ENCODE measurements at regions not wholly inside any gene's neighbourhood (a gene's known extent, or its start where the extent isn't known, plus 50 kb on each side); places are given as distances from the start of the nearest gene placed in this dataset.

GRCh38 chrX:121886557-121886956, 839.1 kb downstream of the GLUD2 start:
- TF ChIP-seq, protein P1, sequence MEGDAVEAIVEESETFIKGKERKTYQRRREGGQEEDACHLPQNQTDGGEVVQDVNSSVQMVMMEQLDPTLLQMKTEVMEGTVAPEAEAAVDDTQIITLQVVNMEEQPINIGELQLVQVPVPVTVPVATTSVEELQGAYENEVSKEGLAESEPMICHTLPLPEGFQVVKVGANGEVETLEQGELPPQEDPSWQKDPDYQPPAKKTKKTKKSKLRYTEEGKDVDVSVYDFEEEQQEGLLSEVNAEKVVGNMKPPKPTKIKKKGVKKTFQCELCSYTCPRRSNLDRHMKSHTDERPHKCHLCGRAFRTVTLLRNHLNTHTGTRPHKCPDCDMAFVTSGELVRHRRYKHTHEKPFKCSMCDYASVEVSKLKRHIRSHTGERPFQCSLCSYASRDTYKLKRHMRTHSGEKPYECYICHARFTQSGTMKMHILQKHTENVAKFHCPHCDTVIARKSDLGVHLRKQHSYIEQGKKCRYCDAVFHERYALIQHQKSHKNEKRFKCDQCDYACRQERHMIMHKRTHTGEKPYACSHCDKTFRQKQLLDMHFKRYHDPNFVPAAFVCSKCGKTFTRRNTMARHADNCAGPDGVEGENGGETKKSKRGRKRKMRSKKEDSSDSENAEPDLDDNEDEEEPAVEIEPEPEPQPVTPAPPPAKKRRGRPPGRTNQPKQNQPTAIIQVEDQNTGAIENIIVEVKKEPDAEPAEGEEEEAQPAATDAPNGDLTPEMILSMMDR (IDR thresholded peaks at IDR 0.05; ENCODE audit: low read length, missing control alignments), result no peak
- H3K4me3 ChIP-seq (replicated peaks; ENCODE audit: low read depth, low read length), result no peak overlapping the region
- no peak for DNase-seq (ENCODE audit: low read depth)

DNA sequence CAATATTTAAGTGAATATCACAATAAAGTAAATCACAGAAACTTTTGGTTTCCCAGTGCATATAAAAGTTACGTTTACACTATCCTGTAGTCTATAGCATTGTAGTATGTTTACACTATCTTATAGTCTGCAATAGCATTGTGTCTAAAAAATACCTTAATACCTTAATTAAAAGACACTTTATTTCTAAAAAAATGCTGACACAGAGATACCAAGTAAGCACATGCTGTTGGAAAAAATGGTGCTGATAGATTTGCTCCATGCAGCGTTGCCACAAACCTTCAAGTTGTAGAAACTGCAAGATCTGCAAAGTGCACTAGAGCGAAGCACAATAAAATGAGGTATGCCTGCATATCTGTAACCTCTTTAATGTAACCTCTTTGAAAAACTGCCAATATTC, 847.3 kb downstream of the GLUD2 start:
- H3K4me3 ChIP-seq (replicated peaks; ENCODE audit: low read depth, low read length), result no peak overlapping the region
- no peak for DNase-seq (ENCODE audit: low read depth)
- TF ChIP-seq, protein P1 (IDR thresholded peaks at IDR 0.05; ENCODE audit: low read length, missing control alignments), result no peak

DNA sequence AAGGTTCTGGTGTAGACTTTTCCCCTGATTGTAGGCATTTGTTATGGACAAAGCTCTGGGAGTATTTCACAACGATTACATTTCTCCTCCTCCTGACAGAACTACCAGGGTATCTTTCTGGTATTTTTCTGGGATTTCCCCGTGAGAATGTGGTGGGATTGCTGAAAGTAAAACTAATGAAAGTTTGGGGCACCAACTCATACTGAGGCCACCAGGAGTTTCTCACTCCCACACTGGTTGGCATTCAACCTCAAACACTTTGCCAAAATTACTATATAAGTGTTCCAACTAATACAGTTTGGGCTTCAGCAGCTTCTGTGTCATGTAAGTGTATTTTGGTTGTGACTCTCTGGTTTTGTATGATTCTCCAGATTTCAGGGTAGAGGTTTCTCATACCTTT, 855.1 kb downstream of the GLUD2 start:
- DNase-seq (ENCODE audit: low read depth), result peak; percentile 10
- no peak overlapping the region for H3K4me3 ChIP-seq (replicated peaks; ENCODE audit: low read depth, low read length)
- TF ChIP-seq, protein P1 (IDR thresholded peaks at IDR 0.05; ENCODE audit: low read length, missing control alignments), result no peak

- TF ChIP-seq, protein P1 (IDR thresholded peaks at IDR 0.05; ENCODE audit: low read length, missing control alignments), result no peak
- DNase-seq (ENCODE audit: low read depth), result no peak
Measured at GRCh38 chrX:121903961-121904360, 856.6 kb downstream of the GLUD2 start.

DNA sequence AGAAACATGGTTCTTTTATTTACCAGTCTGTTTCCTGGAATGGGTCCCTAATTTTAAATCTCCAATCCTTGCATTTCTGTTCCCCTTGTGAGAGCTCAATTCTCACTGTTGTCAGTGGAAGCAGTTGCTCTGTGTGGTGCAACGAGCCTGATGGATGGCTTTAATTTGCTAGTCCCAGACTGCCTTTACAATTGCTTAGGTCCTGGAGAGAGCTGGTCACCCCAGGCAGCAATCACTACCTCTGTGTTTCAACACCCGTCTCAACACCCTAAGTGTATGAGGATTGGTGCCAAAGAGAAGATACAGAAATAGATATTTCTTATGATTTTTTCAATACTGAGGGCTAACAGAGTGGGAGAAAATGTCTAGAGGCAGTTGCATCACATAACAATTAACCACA, 873.8 kb downstream of the GLUD2 start:
- TF ChIP-seq, protein P1 (IDR thresholded peaks at IDR 0.05; ENCODE audit: low read length, missing control alignments), result no peak
- no peak overlapping the region for H3K4me3 ChIP-seq (replicated peaks; ENCODE audit: low read depth, low read length)
- DNase-seq (ENCODE audit: low read depth), result no peak

More at GRCh38 chrX:121903961-121904360, 856.6 kb downstream of the GLUD2 start:
- no peak overlapping the region for H3K4me3 ChIP-seq (replicated peaks; ENCODE audit: low read depth, low read length)

GRCh38 chrX:121931567-121931966, 884.2 kb downstream of the GLUD2 start:
- no peak overlapping the region for H3K4me3 ChIP-seq (replicated peaks; ENCODE audit: low read depth, low read length)
- no peak for DNase-seq (ENCODE audit: low read depth)
- TF ChIP-seq, protein P1 (IDR thresholded peaks at IDR 0.05; ENCODE audit: low read length, missing control alignments), result no peak

DNA sequence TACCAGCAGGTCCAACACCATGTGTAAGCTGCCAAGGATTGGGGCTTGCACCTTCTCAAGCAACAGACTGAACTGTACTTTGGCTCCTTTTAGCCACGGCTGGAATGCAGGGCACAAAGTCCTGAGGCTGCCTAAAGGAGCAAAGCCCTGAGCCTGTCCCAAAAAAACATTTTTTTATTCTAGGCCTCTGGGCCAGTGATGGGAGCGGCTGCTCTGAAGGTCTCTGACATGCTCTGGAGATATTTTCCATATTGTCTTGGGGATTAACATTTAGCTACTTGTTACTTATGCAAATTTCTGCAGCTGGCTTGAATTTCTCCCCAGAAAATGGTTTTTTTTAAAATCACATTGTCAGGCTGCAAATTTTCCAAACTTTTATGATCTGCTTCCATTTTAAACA, 885.3 kb downstream of the GLUD2 start:
- DNase-seq (ENCODE audit: low read depth), result no peak
- TF ChIP-seq, protein P1 (IDR thresholded peaks at IDR 0.05; ENCODE audit: low read length, missing control alignments), result no peak
- H3K4me3 ChIP-seq (replicated peaks; ENCODE audit: low read depth, low read length), result no peak overlapping the region

Measured in fibroblast of pulmonary artery (primary cell).